ENCODE measurements at regions not wholly inside any gene's neighbourhood (a gene's known extent, or its start where the extent isn't known, plus 50 kb on each side); places are given as distances from the start of the nearest gene placed in this dataset.

GRCh38 chr2:156042895-156043294 is 289.6 kb downstream of the NR4A2 start:
- no peak overlapping the region for H3K4me3 ChIP-seq (ENCODE audit: low read depth, low read length)
- in situ Hi-C loops (cut with HindIII; ENCODE audit: low sequenced_read_pairs) = no loop called here
- no peak for DNase-seq (ENCODE audit: low read depth)
- TF ChIP-seq CTCF (IDR thresholded peaks at IDR 0.05; ENCODE audit: low read depth, low read length, missing control alignments) = no peak

DNA sequence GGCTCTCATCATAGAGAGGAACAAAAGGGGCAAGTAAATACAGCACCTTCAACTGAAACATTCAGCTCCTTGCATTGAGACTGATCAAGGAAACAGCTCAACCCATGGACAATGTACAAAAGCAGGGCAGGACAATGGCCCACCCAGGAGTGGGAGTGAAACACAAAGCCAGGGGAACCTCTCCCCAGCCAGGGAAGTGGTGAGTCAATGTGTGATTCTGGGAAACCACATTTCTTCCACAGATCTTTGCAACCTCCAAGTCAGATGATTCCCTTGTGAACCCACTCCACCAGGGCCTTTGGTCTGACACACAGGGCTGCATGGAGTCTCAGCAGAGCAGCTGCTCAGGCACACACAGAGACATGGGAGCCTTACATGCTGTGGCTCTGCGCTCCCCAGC is 294.5 kb downstream of the NR4A2 start:
- no peak for TF ChIP-seq CTCF (IDR thresholded peaks at IDR 0.05; ENCODE audit: low read depth, low read length, missing control alignments)
- in situ Hi-C loops (cut with HindIII; ENCODE audit: low sequenced_read_pairs) = no loop called here
- no peak overlapping the region for H3K4me3 ChIP-seq (ENCODE audit: low read depth, low read length)
- no peak for DNase-seq (ENCODE audit: low read depth)

GRCh38 chr2:156037482-156037881 is 295.0 kb downstream of the NR4A2 start:
- no peak for DNase-seq (ENCODE audit: low read depth)
- no peak overlapping the region for H3K4me3 ChIP-seq (ENCODE audit: low read depth, low read length)
- TF ChIP-seq CTCF (IDR thresholded peaks at IDR 0.05; ENCODE audit: low read depth, low read length, missing control alignments) = no peak
- in situ Hi-C loops (cut with HindIII; ENCODE audit: low sequenced_read_pairs) = no loop called here

DNA sequence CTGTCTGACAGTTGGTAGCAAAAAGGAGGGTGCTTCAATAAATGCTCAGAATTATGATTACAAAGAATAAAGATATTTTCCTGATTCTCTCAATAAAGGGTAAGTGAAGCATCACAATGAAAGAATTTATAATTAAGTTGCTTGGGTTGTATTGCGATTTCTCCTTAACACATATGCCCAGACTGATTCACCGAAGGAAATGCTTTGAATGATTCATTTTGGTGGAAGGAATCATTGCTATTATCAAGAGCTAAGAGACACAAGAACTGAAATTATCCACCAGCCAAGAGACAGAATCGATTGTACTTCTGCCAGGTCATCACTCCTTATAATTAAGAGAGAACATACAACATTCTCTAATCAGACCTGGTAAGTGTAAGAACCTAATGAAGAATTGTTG is 301.4 kb downstream of the NR4A2 start:
- TF ChIP-seq CTCF (IDR thresholded peaks at IDR 0.05; ENCODE audit: low read depth, low read length, missing control alignments) = no peak
- in situ Hi-C loops (cut with HindIII; ENCODE audit: low sequenced_read_pairs) = no loop called here
- no peak overlapping the region for H3K4me3 ChIP-seq (ENCODE audit: low read depth, low read length)
- DNase-seq (ENCODE audit: low read depth) = no peak

DNA sequence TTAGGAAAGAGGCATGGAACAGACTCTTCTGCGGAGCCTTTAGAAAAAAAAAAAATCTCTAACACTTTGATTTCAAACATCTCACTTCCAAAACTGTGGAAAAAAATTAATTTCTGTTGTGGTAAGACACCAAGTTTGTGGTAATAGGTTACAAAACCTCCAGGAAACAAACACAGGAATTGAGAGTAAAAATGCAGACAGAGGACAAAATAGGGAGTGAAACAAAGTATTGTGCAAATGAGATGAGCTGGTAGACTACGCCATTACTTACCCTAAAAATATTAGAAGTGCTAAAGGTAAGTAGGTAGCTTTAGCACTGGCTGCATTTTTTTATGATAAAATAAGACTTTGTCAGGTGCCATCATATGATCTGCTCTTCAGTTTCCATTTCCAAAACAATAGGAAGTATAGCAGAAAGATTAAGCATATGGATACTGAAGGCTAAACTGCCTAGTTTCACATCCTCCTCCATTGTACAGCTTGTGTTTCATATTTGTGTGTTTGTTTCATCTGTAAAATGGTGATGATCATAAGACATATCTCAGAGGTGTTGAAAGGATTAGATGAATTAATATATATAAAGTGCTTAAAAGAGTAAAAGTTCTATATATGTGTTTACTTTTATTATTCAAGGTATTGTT is 309.2 kb downstream of the NR4A2 start:
- no peak overlapping the region for H3K4me3 ChIP-seq (ENCODE audit: low read depth, low read length)
- in situ Hi-C loops (cut with HindIII; ENCODE audit: low sequenced_read_pairs) = no loop called here
- no peak for TF ChIP-seq CTCF (IDR thresholded peaks at IDR 0.05; ENCODE audit: low read depth, low read length, missing control alignments)
- DNase-seq (ENCODE audit: low read depth) = no peak

- DNase-seq (ENCODE audit: low read depth) = no peak
- TF ChIP-seq CTCF (IDR thresholded peaks at IDR 0.05; ENCODE audit: low read depth, low read length, missing control alignments) = no peak
- H3K4me3 ChIP-seq (ENCODE audit: low read depth, low read length) = no peak overlapping the region
- in situ Hi-C loops (cut with HindIII; ENCODE audit: low sequenced_read_pairs) = no loop called here
These were observed 311.1 kb downstream of the NR4A2 start for GRCh38 chr2:156021146-156022040.

All from astrocyte of the cerebellum (primary cell).